Neural progenitor cell (in vitro differentiated cells): ENCODE measurements at regions not wholly inside any gene's neighbourhood (a gene's known extent, or its start where the extent isn't known, plus 50 kb on each side); places are given as distances from the start of the nearest gene placed in this dataset.

ENCODE experiments used
- CTCF ChIP-seq: fragments of 200-600 bp; sonication (generic); IDR thresholded peaks from 2 replicates; pipeline ENCODE4 v1.5.1; 2017; ENCODE audit warnings: antibody characterized with exemption, mild to moderate bottlenecking
- EZH2 ChIP-seq: fragments of 200-600 bp; sonication (generic); IDR thresholded peaks from 2 replicates; pipeline ENCODE4 v1.6.1; 2017; ENCODE audit warnings: antibody characterized with exemption, mild to moderate bottlenecking, moderate library complexity
- EZH2phosphoT487 ChIP-seq: fragments of 200-600 bp; sonication (generic); IDR thresholded peaks from 2 replicates; pipeline ENCODE4 v1.6.1; 2017; ENCODE audit warnings: antibody characterized with exemption

- TF ChIP-seq CTCF = peak; percentile 66
- no peak for TF ChIP-seq EZH2
- TF ChIP-seq EZH2phosphoT487 = no peak
Measured at GRCh38 chr10:78381107-78381506, 347.4 kb downstream of the RPS24 start.
